GM21367 (cell line): ENCODE measurements at regions not wholly inside any gene's neighbourhood (a gene's known extent, or its start where the extent isn't known, plus 50 kb on each side); places are given as distances from the start of the nearest gene placed in this dataset.

Source experiments
- ATAC-seq: cut with Tn5 transposase; IDR thresholded peaks from one replicate; pipeline ENCODE4 v1.9.1; 2021; ENCODE audit not compliant: unreplicated experiment

GRCh38 chr14:76927971-76928700, 100.4 kb downstream of the IRF2BPL start:
- no peak for ATAC-seq

- no peak for ATAC-seq
Measured at GRCh38 chr14:76926521-76927251, 100.5 kb downstream of the LRRC74A start.

- no peak for ATAC-seq
Measured at GRCh38 chr14:76925097-76925441, 98.9 kb downstream of the LRRC74A start.

- no peak for ATAC-seq
Measured at GRCh38 chr14:76924371-76925096, 98.3 kb downstream of the LRRC74A start.

DNA sequence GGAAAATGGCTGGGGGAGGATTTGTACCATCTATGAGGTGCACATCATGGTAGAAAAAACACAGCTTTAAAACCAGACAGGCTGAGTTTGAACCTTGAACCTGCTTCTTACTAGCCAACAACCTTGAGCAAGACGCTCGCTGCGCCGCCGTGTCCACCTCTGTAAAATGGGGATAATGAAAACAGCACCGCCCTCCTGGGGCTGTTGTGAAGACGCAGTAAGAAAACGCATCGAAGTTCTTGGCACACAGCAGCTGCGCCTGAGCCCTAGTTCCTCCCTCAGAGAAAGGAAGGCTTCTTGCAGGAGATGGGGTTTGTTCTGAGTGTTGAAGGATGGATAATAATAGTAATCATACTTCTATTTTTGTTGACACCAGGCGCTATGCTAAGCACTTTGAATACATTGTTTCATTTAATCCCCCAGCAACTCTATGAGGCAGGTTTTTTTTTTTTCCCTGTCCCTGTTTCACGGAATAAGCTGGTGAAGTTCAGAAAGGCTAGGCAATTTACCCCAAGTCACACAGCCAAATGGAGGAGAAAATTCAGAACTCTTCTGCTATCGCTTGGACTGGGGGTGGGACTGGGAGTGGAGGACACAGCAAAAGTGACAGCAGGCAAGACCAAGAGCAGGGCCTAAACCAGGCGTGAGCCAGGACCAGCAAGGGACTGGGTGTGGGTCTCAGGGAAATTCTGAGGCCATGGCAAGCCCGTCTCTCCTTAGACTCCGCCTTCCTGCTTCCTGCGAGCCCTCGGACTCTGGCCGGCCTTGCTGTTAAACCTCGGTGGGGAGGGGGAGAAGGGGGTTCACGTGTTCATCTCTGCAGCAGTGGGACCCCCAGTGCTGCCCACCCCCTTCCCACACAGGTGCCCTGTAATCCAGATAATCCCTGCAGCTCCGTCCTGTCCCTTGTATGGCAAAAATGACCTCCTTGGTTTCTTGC, 97.5 kb downstream of the LRRC74A start:
- ATAC-seq: no peak

DNA sequence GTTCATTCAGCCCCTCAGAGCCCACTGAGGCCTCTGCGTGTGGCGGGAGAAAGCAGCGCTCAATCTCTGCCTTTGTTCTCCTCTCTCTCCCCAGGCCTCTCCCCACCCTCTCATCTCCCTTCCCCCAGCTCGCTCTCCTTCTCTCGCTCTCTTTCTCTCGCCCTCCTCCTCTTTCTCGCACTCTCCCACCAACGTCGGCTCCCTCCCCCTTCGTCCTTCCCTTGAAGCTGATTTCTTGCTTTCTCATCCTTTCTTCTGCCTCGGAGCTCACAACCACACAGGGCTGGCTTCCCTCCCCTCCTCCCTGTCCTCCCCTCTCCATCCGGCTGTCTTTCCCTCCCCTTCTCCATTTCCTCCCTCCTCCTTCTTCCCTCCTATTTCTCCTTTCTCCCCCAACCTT, 96.4 kb downstream of the LRRC74A start:
- no peak for ATAC-seq

GRCh38 chr14:76922092-76922491, 95.9 kb downstream of the LRRC74A start:
- no peak for ATAC-seq

GRCh38 chr14:76921088-76921399, 94.8 kb downstream of the LRRC74A start:
- ATAC-seq: no peak

- ATAC-seq: no peak
Measured at GRCh38 chr14:76920331-76921087, 94.3 kb downstream of the LRRC74A start.

DNA sequence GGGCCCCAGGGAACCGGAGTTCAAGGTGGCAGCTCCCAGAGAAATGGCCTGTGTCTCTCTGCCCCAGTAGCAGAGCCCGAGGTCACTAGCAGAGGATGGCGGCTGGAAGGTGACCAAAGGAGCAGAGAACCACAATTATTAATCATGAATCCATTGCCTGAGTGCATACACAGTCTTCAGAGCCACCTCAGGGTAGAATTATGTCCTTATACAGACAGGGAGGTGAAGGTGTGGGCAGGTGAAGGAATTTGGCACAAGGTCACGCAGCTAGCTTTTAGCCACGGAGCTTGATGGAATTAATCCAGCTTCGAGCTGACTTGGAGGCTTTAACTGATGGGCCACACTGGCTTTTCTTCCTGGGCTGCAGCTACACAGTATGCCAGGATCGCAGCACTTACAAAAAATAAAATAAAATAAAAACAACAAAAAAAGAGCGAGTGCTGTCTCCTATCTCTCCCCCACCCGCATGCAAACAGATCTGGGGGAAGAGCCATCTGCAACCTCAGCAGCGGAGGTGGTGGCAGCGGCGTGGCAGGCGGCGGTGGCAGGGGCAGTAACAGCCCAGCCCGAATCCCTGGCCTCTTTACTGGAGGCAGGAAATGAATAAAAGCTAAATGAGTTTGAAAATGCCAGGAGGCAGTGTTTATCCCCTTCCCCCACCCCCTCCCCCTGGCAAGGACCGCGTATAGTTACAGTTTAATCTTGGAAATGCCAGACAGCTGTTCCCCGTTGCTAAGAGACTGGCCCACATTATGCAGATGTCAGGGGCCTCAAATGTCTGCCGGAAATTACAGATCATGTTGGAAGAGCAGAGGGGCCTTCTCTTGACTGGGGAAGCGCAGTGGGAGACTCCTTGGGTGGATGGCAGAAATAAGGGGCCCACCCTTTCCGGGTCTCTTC, 93.5 kb downstream of the LRRC74A start:
- no peak for ATAC-seq
